ENCODE measurements at regions not wholly inside any gene's neighbourhood (a gene's known extent, or its start where the extent isn't known, plus 50 kb on each side); places are given as distances from the start of the nearest gene placed in this dataset.

- DNase-seq (ENCODE audit: low read depth): no peak
- no peak overlapping the region for H3K4me3 ChIP-seq (replicated peaks; ENCODE audit: low read depth, low read length)
- no peak for TF ChIP-seq CTCF (IDR thresholded peaks at IDR 0.05; ENCODE audit: low read length, missing control alignments)
Observed at GRCh38 chr2:212709280-212709679, 170.7 kb upstream of the ERBB4 start.

GRCh38 chr2:212708355-212708754 lies 169.8 kb upstream of the ERBB4 start:
- no peak for DNase-seq (ENCODE audit: low read depth)
- TF ChIP-seq CTCF (IDR thresholded peaks at IDR 0.05; ENCODE audit: low read length, missing control alignments): no peak
- no peak overlapping the region for H3K4me3 ChIP-seq (replicated peaks; ENCODE audit: low read depth, low read length)

- no peak for DNase-seq (ENCODE audit: low read depth)
- TF ChIP-seq CTCF (IDR thresholded peaks at IDR 0.05; ENCODE audit: low read length, missing control alignments): no peak
- H3K4me3 ChIP-seq (replicated peaks; ENCODE audit: low read depth, low read length): no peak overlapping the region
Observed at GRCh38 chr2:212695426-212695825, 156.8 kb upstream of the ERBB4 start.

GRCh38 chr2:212694398-212694797 lies 155.8 kb upstream of the ERBB4 start:
- DNase-seq (ENCODE audit: low read depth): no peak
- no peak for TF ChIP-seq CTCF (IDR thresholded peaks at IDR 0.05; ENCODE audit: low read length, missing control alignments)
- H3K4me3 ChIP-seq (replicated peaks; ENCODE audit: low read depth, low read length): no peak overlapping the region

DNA sequence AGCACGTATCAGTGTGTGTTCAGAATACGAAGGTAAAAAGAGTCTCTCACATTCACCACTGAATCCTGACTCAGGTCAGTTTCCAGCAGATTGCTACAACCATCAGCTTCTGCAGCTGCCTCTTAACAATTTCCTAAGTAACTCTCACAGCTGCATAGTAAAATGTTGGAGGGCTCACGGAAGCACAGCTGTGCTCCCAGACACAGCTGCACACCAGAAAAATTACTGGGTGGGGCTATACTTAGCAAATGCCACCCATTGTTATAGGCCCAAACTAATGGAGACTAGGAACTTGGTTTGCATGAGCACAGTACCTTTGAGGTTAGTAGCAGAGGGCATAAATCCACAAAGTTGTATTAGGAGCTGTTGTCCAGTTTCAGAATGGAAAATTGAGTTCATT lies 153.9 kb upstream of the ERBB4 start:
- TF ChIP-seq CTCF (IDR thresholded peaks at IDR 0.05; ENCODE audit: low read length, missing control alignments): no peak
- no peak for DNase-seq (ENCODE audit: low read depth)
- H3K4me3 ChIP-seq (replicated peaks; ENCODE audit: low read depth, low read length): no peak overlapping the region

DNA sequence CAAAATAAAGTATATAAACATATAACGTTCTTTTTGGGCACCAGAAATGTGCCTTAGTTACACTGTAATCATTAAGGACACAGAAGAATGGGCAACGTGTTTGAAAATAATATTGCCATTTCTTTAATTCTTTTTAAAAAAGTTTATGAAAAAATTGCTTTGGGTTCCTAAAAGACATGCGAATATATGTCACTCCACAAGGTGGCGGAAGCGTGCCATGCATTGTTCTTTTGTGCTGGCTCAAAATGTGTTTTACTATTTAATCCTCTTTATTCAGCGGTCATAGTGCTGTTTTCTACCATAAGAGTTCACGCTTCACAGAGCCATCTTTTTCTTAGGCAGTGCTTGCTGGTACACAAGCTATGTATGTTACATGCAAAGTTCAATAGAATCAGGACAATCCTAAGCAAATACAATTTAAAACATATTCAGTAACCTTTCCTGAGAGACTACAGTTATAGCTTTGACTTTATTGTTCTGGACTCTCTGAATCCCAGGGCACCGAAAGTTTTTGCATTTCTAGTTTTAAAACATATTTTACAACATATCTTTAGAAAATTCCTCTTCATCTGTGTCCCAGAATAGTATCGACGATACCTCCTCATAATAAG lies 147.8 kb upstream of the ERBB4 start:
- peak; percentile 86 for TF ChIP-seq CTCF (IDR thresholded peaks at IDR 0.05; ENCODE audit: low read length, missing control alignments)
- DNase-seq (ENCODE audit: low read depth): peak; percentile 85
- H3K4me3 ChIP-seq (replicated peaks; ENCODE audit: low read depth, low read length): no peak overlapping the region

DNA sequence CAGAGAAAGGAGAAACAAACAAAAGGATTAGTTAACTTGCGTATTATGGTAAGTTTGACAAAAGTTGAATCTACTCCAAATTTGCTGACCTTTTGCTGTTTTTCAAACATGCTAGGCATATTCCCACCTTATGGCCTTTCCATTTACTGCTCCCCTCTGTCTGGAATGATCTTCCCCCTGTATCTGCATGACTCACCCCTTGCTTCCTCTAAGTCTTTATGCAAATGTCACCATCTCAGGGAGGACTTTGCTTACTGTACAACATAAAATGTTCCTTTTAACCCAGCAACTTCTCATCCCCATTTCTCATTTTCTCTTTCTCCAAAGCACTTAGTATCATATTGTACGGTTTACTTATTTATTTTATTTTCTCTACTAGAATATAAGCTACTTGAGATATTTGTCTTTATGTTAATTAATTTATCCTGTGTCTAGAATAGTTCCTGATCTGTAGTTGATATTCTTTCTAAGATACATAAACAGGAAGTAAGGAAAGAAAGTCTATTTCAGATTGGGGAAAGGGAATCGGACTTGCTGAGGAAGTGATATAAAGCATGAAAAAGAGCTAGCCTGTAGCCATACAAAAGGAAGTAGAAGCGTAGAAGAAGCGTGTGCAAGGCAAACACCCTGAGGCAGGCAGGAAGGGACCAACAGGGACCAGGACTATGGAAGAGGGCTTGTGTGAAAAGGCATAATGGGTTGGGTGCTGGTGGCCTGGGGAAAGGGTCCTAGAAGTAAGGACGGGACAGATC lies 144.9 kb upstream of the ERBB4 start:
- DNase-seq (ENCODE audit: low read depth): peak; percentile 38
- no peak for TF ChIP-seq CTCF (IDR thresholded peaks at IDR 0.05; ENCODE audit: low read length, missing control alignments)
- no peak overlapping the region for H3K4me3 ChIP-seq (replicated peaks; ENCODE audit: low read depth, low read length)

Measured in fibroblast of pulmonary artery (primary cell).